GM12892 (cell line): ENCODE measurements at regions not wholly inside any gene's neighbourhood (a gene's known extent, or its start where the extent isn't known, plus 50 kb on each side); places are given as distances from the start of the nearest gene placed in this dataset.
"Not testable (repeated sequence)": the region's sequence is repeated elsewhere in the genome, so short reads cannot be mapped to it uniquely, and the experiment has no call there.

Experiments
- DNase-seq: peaks from one replicate; pipeline ENCODE4 v3.0.0; 2011; ENCODE audit not compliant: insufficient read length
- FAIRE-seq: peaks from 2 replicates; lab custom pipeline; 2011; peaks lifted over from hg19 to GRCh38; lab: Jason Lieb, UNC
- POLR2A ChIP-seq: IDR thresholded peaks from 2 replicates; pipeline ENCODE4 v1.6.1; 2011; ENCODE audit warnings: low read depth, low read length, control low read depth
- POLR2AphosphoS5 ChIP-seq: IDR thresholded peaks from 2 replicates; pipeline ENCODE4 v1.6.1; 2011; ENCODE audit warnings: low read depth, low read length, control low read depth
- TAF1 ChIP-seq: IDR thresholded peaks from 2 replicates; pipeline ENCODE4 v1.6.1; 2011; ENCODE audit warnings: low read depth, mild to moderate bottlenecking, control low read depth, low read length, borderline replicate concordance

- FAIRE-seq (no peak), DNase-seq (no peak)
- TF ChIP-seq POLR2AphosphoS5 (no peak), POLR2A (no peak), TAF1 (no peak)
These were observed 273.2 kb downstream of the CD83 start for GRCh38 chr6:14390805-14391204.

GRCh38 chr6:14393910-14394309 lies 276.3 kb downstream of the CD83 start:
- no peak for DNase-seq
- no peak for TF ChIP-seq TAF1
- no peak for TF ChIP-seq POLR2A
- no peak for TF ChIP-seq POLR2AphosphoS5
- FAIRE-seq = no peak

- DNase-seq (no peak), FAIRE-seq (no peak)
- TF ChIP-seq POLR2A = no peak
These were observed 278.8 kb downstream of the CD83 start for GRCh38 chr6:14396392-14396791.

GRCh38 chr6:14396826-14397517 lies 279.4 kb downstream of the CD83 start:
- FAIRE-seq = peak; percentile 38
- TF ChIP-seq POLR2A = no peak
- TF ChIP-seq POLR2AphosphoS5 = no peak
- no peak for TF ChIP-seq TAF1
- DNase-seq = peak; percentile 11

- DNase-seq (no peak), FAIRE-seq (no peak)
- TF ChIP-seq POLR2A = no peak
- no peak for TF ChIP-seq TAF1
- no peak for TF ChIP-seq POLR2AphosphoS5
These were observed 279.9 kb downstream of the CD83 start for GRCh38 chr6:14397518-14397901.

GRCh38 chr6:14398953-14399352 lies 281.4 kb downstream of the CD83 start:
- DNase-seq (no peak), FAIRE-seq (no peak)
- TF ChIP-seq TAF1 (no peak), POLR2A (no peak), POLR2AphosphoS5 (no peak)

- DNase-seq (no peak), FAIRE-seq (no peak)
- TF ChIP-seq TAF1 (no peak), POLR2A (no peak), POLR2AphosphoS5 (no peak)
These were observed 282.1 kb downstream of the CD83 start for GRCh38 chr6:14399635-14400034.

- TF ChIP-seq POLR2AphosphoS5 = no peak
- DNase-seq (no peak), FAIRE-seq (no peak)
These were observed 283.7 kb downstream of the CD83 start for GRCh38 chr6:14401246-14401645.

- DNase-seq (no peak), FAIRE-seq (no peak)
- no peak for TF ChIP-seq POLR2AphosphoS5
- TF ChIP-seq POLR2A = no peak
- no peak for TF ChIP-seq TAF1
These were observed 289.2 kb downstream of the CD83 start for GRCh38 chr6:14406614-14407331.

GRCh38 chr6:14408446-14408845 lies 290.9 kb downstream of the CD83 start:
- TF ChIP-seq POLR2AphosphoS5 = no peak
- no peak for TF ChIP-seq POLR2A
- no peak for TF ChIP-seq TAF1
- FAIRE-seq = no peak
- DNase-seq = no peak

GRCh38 chr6:14412026-14412425 lies 294.5 kb downstream of the CD83 start:
- TF ChIP-seq POLR2AphosphoS5 (no peak), POLR2A (no peak), TAF1 (no peak)
- no peak for DNase-seq
- FAIRE-seq = no peak

GRCh38 chr6:14415452-14415851 lies 297.9 kb downstream of the CD83 start:
- FAIRE-seq (peak; percentile 38), DNase-seq (no peak)
- no peak for TF ChIP-seq POLR2AphosphoS5
- TF ChIP-seq POLR2A = no peak
- no peak for TF ChIP-seq TAF1

- TF ChIP-seq TAF1 (no peak), POLR2AphosphoS5 (no peak), POLR2A (no peak)
- no peak for DNase-seq
- no peak for FAIRE-seq
These were observed 299.8 kb downstream of the CD83 start for GRCh38 chr6:14417377-14417776.

GRCh38 chr6:14419224-14419623 lies 301.7 kb downstream of the CD83 start:
- not testable (repeated sequence) for FAIRE-seq, DNase-seq
